Activated naive CD8-positive, alpha-beta T cell treated with anti-CD3 and anti-CD28 coated beads for 36 hours (primary cell): ENCODE measurements at regions not wholly inside any gene's neighbourhood (a gene's known extent, or its start where the extent isn't known, plus 50 kb on each side); places are given as distances from the start of the nearest gene placed in this dataset.

Experiments
- DNase-seq: peaks from one replicate; pipeline ENCODE4 v3.0.0; 2021
- H3K27ac Mint-ChIP-seq: one replicate; pipeline ENCODE4 v1.8.0; 2022; ENCODE audit warnings: mild to moderate bottlenecking, moderate library complexity, mixed read lengths
- H3K27me3 Mint-ChIP-seq: one replicate; pipeline ENCODE4 v1.8.0; 2022; ENCODE audit warnings: mild to moderate bottlenecking, mixed read lengths
- H3K36me3 Mint-ChIP-seq: one replicate; pipeline ENCODE4 v1.8.0; 2021; ENCODE audit warnings: mild to moderate bottlenecking, mixed read lengths
- H3K4me1 Mint-ChIP-seq: one replicate; pipeline ENCODE4 v1.8.0; 2021; ENCODE audit warnings: mixed read lengths
- H3K4me3 Mint-ChIP-seq: one replicate; pipeline ENCODE4 v1.8.0; 2022; ENCODE audit warnings: mild to moderate bottlenecking, moderate library complexity, mixed read lengths
- H3K9me3 Mint-ChIP-seq: one replicate; pipeline ENCODE4 v1.8.0; 2022; ENCODE audit warnings: mixed read lengths

DNA sequence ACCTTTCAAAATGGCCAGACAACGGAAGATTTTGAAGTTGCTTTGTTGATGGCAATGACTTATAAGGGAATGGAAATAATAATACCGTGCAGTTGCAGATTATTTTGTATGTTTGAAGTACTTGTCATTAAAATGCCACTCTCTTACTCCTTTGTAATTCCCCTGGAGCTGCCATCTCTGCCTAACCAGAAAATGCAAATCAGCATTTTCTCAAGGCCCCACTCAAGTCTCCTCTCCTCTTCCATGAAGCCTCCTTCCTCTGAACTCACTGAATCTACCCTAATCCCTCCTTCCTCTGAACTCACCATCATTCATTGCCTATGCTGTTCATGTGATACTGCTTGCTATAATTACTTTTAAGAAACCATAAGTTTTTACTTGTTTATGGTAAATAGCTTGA is 60.2 kb upstream of the RBPJ start:
- no peaks in the 10 kb centered on the region for H3K9me3 Mint-ChIP-seq
- H3K27me3 Mint-ChIP-seq: peaks cover 35% of the 10 kb centered on the region
- no peaks in the 10 kb centered on the region for H3K4me1 Mint-ChIP-seq
- no peak overlapping the region for H3K27ac Mint-ChIP-seq
- DNase-seq: no peak
- H3K4me3 Mint-ChIP-seq: no peak overlapping the region
- peaks cover 2% of the 10 kb centered on the region for H3K36me3 Mint-ChIP-seq

DNA sequence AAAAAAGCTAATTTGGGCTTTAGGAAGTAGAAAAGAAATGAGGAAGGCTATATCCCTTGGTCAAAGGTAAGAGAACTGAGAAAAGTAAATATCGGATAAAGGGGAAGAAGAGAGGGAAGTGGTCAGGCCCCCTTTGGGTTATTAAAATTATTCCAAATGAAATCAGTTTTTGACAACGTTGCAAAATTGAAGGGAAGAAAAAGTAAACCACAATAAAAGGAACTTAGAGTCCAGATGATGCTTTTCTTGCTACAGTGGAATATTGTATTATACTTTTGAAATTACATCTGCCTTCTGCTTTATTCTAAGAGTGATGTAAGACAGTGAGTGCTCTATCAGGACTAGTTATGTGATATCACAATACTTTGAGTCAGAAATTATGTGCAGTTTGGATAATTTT is 59.4 kb upstream of the RBPJ start:
- Mint-ChIP-seq H3K4me1 (no peaks in the 10 kb centered on the region), H3K27ac (no peak overlapping the region), H3K36me3 (peaks cover 2% of the 10 kb centered on the region), H3K4me3 (no peak overlapping the region), H3K9me3 (no peaks in the 10 kb centered on the region), H3K27me3 (peaks cover 30% of the 10 kb centered on the region)
- no peak for DNase-seq

DNA sequence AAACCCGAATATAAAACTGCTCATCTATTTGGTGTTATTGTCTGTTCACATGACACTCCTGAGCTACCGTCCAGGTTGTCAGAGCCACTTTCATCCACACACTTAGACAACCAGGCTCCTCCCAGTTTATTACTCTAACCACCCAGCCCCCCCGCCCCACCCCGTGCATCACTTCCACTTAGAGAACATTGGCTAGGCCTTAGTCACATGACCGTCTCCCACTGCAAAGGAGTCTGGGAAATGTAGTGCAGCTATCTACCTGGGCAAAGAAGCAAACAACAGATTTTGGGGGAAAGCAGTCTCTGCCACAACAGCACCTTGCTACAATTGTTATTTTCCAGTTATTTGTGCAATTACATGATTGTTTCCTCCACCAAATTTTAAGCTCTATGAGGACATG is 57.6 kb upstream of the RBPJ start:
- Mint-ChIP-seq H3K4me1 (no peaks in the 10 kb centered on the region), H3K36me3 (peaks cover 2% of the 10 kb centered on the region), H3K9me3 (no peaks in the 10 kb centered on the region), H3K4me3 (no peak overlapping the region), H3K27ac (no peak overlapping the region), H3K27me3 (peaks cover 30% of the 10 kb centered on the region)
- no peak for DNase-seq

DNA sequence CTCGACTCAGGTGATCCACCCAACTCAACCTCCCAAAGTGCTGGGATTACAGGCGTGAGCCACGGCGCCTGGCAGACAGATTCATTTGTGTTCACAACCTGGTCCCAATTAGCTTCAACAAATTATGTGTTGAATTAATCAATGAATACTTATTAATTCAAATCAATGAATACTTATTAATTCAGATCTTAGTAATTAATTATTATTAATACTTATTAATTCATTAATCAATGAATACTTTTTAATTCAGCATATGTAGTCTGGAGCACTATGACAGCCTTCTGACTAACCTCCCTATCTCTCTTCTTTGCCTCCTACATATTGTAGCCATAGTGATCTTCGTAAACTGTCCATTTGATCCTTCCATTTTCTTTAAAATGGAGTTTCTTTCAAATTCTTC is 56.7 kb upstream of the RBPJ start:
- H3K9me3 Mint-ChIP-seq: no peaks in the 10 kb centered on the region
- H3K36me3 Mint-ChIP-seq: peaks cover 2% of the 10 kb centered on the region
- peaks cover 30% of the 10 kb centered on the region for H3K27me3 Mint-ChIP-seq
- H3K4me1 Mint-ChIP-seq: peaks cover 3% of the 10 kb centered on the region
- no peak overlapping the region for H3K4me3 Mint-ChIP-seq
- no peak for DNase-seq
- no peak overlapping the region for H3K27ac Mint-ChIP-seq

DNA sequence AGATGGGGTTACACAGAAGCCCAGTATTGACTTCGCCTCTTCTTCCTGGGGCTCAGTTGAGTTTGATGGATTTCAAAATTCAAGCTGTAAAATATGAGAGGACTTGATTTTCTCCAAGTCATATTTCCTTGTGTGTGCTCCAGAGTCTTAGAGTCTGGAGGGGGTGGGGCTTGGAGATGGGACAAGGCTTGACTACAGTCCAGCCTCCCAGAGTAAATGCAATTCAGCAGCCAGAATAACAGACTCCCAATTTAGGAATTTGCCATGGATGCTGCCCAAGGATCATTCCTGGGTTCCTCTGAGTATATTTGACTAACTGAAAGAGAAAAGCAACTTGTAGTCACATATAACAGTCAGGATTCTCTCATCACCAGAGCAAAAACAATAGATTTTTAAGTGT is 53.7 kb upstream of the RBPJ start:
- Mint-ChIP-seq H3K4me3 (no peak overlapping the region), H3K4me1 (peaks cover 3% of the 10 kb centered on the region), H3K36me3 (peaks cover 2% of the 10 kb centered on the region), H3K27me3 (peaks cover 30% of the 10 kb centered on the region), H3K27ac (no peak overlapping the region), H3K9me3 (no peaks in the 10 kb centered on the region)
- no peak for DNase-seq

DNA sequence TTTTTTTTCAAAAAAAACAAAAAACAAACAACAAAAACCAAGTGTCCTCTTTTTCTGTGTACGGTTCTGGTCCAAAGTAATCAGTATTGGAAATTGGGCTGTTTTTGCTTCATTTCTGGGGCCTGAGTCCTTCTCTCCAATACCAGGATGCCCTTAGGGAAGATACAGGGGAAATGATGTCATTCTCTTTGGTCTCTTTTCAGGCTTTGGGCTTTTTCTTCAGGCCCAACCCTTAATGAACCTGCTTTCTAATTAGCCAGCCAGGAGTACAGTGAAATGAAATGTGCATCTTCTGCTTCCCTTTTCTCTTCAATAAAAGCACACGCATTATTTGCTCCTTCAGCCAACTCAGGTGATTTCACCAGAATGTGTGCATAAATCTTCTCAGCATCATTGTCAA is 52.6 kb upstream of the RBPJ start:
- Mint-ChIP-seq H3K36me3 (no peaks in the 10 kb centered on the region), H3K4me3 (no peak overlapping the region), H3K27ac (no peak overlapping the region), H3K9me3 (no peaks in the 10 kb centered on the region), H3K27me3 (peaks cover 20% of the 10 kb centered on the region), H3K4me1 (peaks cover 11% of the 10 kb centered on the region)
- no peak for DNase-seq

DNA sequence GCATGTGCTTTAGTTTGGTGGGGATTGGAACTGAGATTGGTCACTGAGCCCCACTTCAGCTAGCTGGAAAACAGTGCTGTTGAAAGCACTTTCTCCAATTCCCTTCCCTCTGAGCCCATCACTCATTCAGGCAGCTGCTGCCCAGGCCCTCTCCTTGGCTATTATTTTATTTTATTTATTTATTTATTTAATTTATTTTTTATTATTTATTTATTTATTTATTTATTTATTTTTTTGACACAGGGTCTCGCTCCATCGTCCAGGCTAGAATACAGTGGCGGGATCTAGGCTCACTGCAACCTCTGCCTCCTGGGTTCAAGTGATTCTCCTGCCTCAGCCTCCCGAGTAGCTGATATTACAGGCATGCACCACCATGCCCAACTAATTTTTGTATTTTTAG is 51.8 kb upstream of the RBPJ start:
- no peaks in the 10 kb centered on the region for H3K36me3 Mint-ChIP-seq
- peaks cover 19% of the 10 kb centered on the region for H3K4me1 Mint-ChIP-seq
- H3K9me3 Mint-ChIP-seq: no peaks in the 10 kb centered on the region
- DNase-seq: no peak
- H3K27ac Mint-ChIP-seq: no peak overlapping the region
- H3K27me3 Mint-ChIP-seq: peaks cover 24% of the 10 kb centered on the region
- H3K4me3 Mint-ChIP-seq: no peak overlapping the region
